Activated T-cell treated with anti-CD3 and anti-CD28 coated beads, Interleukin-2, amount 50 U/mL, for 4 hours (primary cell): ENCODE measurements at regions not wholly inside any gene's neighbourhood (a gene's known extent, or its start where the extent isn't known, plus 50 kb on each side); places are given as distances from the start of the nearest gene placed in this dataset.

ENCODE experiments used
- ATAC-seq, 2 donors: fragments of 200-7000 bp; cut with Tn5 transposase; one replicate each; pipeline ENCODE4 v1.10.0; 2021
- DNase-seq: peaks from one replicate; pipeline ENCODE4 v3.0.0-alpha.2; 2020
- H3K27me3 Mint-ChIP-seq: one replicate; pipeline ENCODE4 v1.8.0; 2021; ENCODE audit warnings: low read depth, mixed read lengths
- H3K36me3 Mint-ChIP-seq: one replicate; pipeline ENCODE4 v1.8.0; 2022; ENCODE audit warnings: mixed read lengths; ENCODE audit not compliant: insufficient read depth
- H3K4me1 Mint-ChIP-seq: one replicate; pipeline ENCODE4 v1.8.0; 2021; ENCODE audit warnings: low read depth, mixed read lengths
- H3K4me3 Mint-ChIP-seq: one replicate; pipeline ENCODE4 v1.8.0; 2021; ENCODE audit warnings: mild to moderate bottlenecking, moderate library complexity, mixed read lengths
- H3K9me3 Mint-ChIP-seq: one replicate; pipeline ENCODE4 v1.8.0; 2021; ENCODE audit warnings: mixed read lengths

DNA sequence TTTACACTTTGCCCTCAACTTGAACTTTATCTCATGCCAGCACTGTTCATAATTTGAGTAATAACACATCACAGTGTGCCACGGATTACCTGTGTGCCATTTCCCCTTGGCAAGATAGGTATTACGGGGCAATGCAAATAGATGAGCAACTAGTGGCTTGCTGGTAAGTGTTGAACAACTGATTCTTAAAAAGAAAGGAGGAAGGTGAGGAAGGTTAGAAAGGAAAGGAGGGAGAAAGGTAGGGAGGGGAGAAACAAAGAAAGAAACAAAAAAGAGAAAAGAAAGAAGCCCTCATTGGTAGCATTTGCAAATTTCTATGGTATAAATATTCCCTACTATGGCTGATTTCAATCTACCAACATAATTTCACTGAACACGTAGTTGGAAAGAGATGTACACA lies 118.2 kb upstream of the OLIG2 start:
- ATAC-seq = no peak
- Mint-ChIP-seq H3K36me3 (no peaks in the 10 kb centered on the region), H3K4me1 (no peaks in the 10 kb centered on the region), H3K9me3 (no peaks in the 10 kb centered on the region), H3K4me3 (no peak overlapping the region), H3K27me3 (no peaks in the 10 kb centered on the region)
- no peak for DNase-seq

DNA sequence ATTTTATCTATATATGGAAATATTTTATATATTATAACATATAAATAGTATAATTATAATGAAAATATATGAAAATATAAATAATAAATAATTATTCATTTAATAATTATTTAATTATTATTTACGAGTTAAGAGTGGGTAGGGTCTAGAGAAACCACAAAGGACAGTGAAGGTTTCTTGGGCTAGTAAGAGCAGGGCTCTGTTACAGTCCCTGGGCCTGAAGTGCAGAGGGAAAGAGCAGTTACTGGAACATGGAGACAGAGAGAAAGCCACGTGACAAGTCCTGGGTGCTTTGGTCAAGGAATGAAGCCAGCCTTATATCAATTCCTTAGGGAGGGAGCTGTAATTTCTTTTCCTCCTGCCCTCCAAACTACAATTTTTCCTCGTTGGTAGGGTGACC lies 117.2 kb upstream of the OLIG2 start:
- no peak overlapping the region for H3K4me3 Mint-ChIP-seq
- no peaks in the 10 kb centered on the region for H3K36me3 Mint-ChIP-seq
- H3K9me3 Mint-ChIP-seq = no peaks in the 10 kb centered on the region
- ATAC-seq (no peak), DNase-seq (no peak)
- H3K27me3 Mint-ChIP-seq = no peaks in the 10 kb centered on the region
- peaks cover under 1% of the 10 kb centered on the region for H3K4me1 Mint-ChIP-seq

DNA sequence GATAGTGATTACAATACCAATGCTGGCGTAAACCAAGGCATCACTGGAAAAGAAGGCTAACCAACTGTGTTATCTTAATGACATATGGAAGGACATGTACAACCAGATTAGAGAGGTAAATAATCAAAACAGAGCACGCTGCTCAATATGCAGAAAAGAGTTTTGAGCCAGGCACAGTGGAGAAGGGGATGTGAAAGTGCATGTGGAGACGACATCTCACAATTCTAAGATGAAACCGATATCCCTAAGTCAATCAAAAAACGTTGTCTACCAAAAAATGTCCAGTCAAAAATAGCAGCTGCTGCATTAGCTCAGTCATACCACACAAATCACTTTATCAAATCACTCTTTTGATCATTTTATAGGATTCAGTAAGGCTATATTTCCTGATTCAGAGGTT lies 116.3 kb upstream of the OLIG2 start:
- no peaks in the 10 kb centered on the region for H3K27me3 Mint-ChIP-seq
- no peaks in the 10 kb centered on the region for H3K36me3 Mint-ChIP-seq
- DNase-seq (no peak), ATAC-seq (no peak)
- H3K4me3 Mint-ChIP-seq = no peak overlapping the region
- H3K4me1 Mint-ChIP-seq = peaks cover 9% of the 10 kb centered on the region
- H3K9me3 Mint-ChIP-seq = no peaks in the 10 kb centered on the region

DNA sequence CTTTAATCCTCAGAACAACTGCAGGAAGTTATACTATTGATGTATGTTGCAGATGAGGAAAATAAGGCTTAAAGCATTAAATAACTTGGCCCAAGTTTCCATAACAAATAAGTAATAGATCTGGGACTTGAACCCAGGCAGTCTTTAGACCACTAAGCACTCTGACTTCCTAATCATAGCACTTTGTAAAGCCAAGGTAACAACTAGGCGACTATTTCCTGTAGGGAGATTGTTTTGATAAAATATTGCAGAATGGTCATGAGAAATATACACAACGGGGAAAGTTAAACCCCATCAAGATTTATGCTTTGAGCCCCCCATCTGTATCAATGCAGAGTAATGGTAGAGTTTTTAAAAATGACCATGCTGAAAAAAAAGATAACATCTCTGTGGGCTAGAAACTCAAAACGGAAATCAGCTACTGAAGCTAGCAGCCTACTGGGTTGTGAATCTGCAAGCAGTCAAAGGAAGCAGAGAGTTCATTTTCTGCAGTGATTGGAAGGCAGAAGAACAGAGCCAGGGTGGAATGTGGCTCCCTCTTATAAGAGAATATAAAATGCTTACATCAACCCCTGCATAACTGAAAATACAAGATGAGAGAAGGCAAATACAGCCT lies 111.2 kb upstream of the OLIG2 start:
- DNase-seq = no peak
- no peaks in the 10 kb centered on the region for H3K9me3 Mint-ChIP-seq
- peak overlapping the region; percentile 20 for H3K4me3 Mint-ChIP-seq
- ATAC-seq = peak; percentile 52 to 53
- peaks cover 28% of the 10 kb centered on the region for H3K4me1 Mint-ChIP-seq
- H3K27me3 Mint-ChIP-seq = no peaks in the 10 kb centered on the region
- no peaks in the 10 kb centered on the region for H3K36me3 Mint-ChIP-seq

DNA sequence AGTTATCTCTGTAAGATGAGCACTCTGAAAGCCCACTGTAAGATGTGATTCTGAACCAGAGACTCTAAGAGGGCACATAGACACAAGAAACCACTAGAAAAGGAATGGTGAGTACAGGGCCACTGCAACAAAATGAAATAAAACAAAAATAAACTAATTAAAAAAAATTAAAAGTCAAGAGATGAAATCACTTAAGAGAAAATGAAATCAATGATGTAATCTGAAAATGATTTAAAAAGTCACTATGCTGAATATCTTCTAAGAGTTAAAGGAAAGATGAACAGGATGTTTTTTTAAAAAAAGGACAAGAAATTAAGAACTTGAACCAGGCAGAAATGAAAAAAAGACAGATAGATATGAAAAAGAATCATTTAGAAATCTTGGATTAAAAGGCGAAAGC lies 110.6 kb upstream of the OLIG2 start:
- H3K4me1 Mint-ChIP-seq = peaks cover 28% of the 10 kb centered on the region

DNA sequence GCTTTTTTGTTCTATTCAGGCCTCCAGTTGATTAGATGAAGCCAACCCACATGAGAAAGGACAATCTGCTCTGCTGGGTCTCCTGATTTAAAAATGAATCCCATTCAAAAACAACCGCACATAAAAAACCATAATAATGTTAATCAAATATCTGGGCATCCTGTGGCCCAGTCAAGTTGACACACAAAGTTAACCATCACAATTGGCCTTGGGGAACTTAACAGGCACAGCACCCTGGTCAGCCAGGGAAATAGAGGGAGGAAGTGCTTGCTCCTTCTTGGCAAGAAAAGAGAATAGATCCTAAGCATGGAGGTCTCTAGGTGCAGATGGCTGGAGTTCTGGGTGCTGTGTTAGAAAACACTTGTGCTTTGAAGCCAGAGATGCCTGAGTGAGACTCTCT lies 109.6 kb upstream of the OLIG2 start:
- Mint-ChIP-seq H3K4me1 (peaks cover 28% of the 10 kb centered on the region), H3K36me3 (no peaks in the 10 kb centered on the region), H3K4me3 (no peak overlapping the region), H3K27me3 (no peaks in the 10 kb centered on the region), H3K9me3 (no peaks in the 10 kb centered on the region)
- DNase-seq (no peak), ATAC-seq (no peak)

More for the DNA sequence above, 110.6 kb upstream of the OLIG2 start:
- Mint-ChIP-seq H3K27me3 (no peaks in the 10 kb centered on the region), H3K9me3 (no peaks in the 10 kb centered on the region), H3K36me3 (no peaks in the 10 kb centered on the region), H3K4me3 (peak overlapping the region; percentile 20)
- DNase-seq = no peak
- no peak for ATAC-seq

DNA sequence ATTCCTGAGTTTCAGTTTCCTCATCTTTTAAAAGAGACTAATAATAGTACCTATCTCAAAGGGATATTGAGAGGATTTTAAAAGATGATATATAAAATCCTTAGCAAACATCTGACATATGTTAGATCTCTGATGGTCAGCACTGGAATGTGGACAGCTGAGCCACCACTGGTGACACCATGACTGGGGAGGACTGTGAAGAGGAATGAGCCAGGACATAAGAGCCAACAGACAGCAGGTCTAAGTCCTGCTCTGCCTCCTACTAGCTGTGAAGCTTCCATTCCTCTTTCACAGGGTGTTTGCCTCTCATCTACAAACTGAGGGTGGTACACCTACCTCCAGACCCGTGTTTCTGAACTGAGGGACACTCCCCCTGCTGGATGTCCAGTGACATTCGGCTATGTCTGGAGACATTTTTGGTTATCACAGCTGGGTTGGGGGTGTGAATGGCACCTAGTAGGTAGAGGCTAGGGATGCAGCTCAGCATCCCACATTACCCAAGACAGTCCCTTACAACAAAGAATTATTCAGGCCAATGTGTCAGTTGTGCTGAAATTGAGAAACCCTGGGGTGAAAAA lies 109.1 kb upstream of the OLIG2 start:
- no peaks in the 10 kb centered on the region for H3K27me3 Mint-ChIP-seq
- no peak for DNase-seq
- no peaks in the 10 kb centered on the region for H3K9me3 Mint-ChIP-seq
- peak in 1 of 2 donors; percentile 43 for ATAC-seq
- H3K4me1 Mint-ChIP-seq = peaks cover 28% of the 10 kb centered on the region
- no peak overlapping the region for H3K4me3 Mint-ChIP-seq
- H3K36me3 Mint-ChIP-seq = no peaks in the 10 kb centered on the region

DNA sequence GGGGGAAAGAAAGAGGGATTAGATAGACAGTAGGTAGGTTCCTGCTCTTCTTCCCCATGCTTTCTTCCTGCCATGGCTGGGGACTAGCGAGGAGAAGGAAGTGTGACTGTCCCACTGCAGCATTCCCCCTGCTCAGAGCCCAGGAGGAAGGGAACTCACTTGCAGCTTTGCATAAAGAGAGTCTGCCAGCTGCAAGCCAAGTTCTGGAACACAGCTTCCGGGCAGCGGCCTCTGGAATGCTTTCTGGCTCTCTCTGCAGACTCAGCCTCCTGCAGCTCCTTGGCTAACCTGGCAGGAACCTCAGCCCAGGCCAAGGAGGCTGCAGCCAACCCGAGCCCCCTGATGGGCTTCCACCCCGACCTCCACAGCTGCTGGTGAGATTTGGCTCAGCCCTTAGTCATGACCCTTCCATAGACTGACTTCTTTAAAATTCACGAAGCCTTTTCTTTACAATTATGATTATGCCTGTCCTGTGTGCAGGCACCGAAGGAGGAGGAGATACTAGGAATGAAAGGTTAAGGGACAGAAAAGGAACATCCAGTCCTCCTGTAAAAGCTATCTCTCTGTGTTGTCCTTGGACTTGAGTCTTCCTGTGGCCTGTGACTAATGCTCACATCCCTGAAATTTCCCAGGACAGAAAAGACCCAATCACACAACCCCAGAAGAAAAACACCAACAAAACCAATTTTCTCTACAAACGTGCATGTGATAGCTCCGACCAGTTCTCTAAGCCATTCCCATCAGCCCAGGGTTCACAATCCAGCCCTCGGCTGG lies 108.2 kb upstream of the OLIG2 start:
- H3K9me3 Mint-ChIP-seq = no peaks in the 10 kb centered on the region
- H3K4me1 Mint-ChIP-seq = peaks cover 31% of the 10 kb centered on the region
- DNase-seq (no peak), ATAC-seq (no peak)
- no peaks in the 10 kb centered on the region for H3K36me3 Mint-ChIP-seq
- H3K27me3 Mint-ChIP-seq = no peaks in the 10 kb centered on the region
- H3K4me3 Mint-ChIP-seq = no peak overlapping the region

DNA sequence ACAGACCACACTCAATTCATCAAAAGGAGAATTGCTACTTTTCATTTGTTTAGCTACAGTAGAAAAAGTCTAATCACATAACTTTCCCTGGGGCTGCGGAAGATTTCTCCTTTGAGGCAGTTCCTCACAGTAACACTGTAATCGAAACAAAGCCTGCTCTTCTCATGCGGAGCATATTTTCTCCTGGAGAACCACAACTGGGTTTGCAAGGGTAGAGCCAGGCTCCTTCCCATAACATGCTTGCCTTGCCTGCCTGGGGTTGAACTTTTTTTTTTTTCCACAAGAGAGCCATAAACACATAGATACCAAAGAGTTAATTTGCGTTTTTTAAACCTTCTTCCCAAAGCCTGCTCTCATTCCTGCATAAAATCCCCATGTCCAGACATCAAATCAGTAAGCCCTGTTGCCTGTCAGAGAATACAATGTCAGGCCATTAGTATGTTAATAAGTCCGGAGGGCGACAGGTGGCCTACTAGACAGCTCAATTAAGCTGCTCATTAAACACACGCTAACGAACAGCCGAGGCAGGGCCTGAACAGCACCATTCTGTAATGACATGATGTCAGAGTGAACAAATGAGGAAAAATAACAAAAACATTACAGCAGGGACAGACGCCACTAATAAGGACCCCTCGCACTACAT lies 107.1 kb upstream of the OLIG2 start:
- H3K27me3 Mint-ChIP-seq = no peaks in the 10 kb centered on the region
- no peak for DNase-seq
- peaks cover 29% of the 10 kb centered on the region for H3K4me1 Mint-ChIP-seq
- no peaks in the 10 kb centered on the region for H3K36me3 Mint-ChIP-seq
- no peak for ATAC-seq
- no peaks in the 10 kb centered on the region for H3K9me3 Mint-ChIP-seq
- no peak overlapping the region for H3K4me3 Mint-ChIP-seq

DNA sequence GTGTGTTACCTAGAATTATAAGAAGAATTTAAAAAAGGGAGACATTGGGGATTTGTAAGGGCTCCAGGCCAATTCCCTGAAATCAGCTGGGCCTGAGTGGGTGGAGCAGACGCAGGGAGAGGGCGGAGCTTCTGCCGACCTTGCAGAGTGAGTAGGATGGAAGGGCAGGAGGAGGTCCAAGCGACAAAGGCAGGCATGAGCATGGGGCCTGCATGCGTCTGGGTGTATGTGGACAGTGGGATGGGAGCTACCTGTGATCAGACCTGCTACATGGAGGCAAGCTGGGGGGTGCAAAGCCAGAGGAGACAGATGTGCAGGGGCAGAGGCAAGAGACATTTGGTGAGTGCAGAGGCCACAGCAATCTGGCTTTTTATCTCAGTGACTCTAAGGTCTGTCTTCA lies 105.3 kb upstream of the OLIG2 start:
- Mint-ChIP-seq H3K27me3 (no peaks in the 10 kb centered on the region), H3K4me1 (peaks cover 11% of the 10 kb centered on the region)
- no peak for DNase-seq

DNA sequence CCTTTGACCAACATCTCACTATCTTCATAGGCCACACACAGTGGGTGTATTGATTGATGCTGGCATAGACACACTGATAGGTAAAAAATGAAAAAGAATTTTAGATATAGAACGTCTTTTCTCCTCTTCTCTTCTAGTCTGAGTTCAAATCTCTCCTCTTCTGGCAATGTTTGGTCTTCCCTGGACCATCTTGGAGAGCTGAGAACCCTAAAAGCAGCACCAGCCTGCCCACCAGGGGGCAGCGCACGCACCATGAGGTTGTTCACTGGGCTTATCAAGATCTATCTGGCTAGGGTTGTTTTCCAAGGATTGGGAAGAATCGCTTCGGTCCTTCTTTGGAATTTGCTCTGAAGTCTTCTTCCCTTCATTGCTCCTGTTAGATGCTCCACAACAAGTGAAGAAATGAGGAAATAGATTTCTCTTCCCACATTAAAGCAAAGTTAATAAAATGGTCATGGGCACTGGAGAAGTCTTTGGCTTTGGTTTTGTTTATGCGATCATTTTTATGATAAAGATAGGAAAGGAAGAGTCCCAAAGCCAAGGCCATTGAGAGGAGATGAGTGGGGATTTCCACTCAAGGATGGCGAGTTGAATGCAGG lies 104.0 kb upstream of the OLIG2 start:
- H3K36me3 Mint-ChIP-seq = no peaks in the 10 kb centered on the region
- peaks cover 17% of the 10 kb centered on the region for H3K9me3 Mint-ChIP-seq
- H3K4me1 Mint-ChIP-seq = peaks cover 5% of the 10 kb centered on the region
- ATAC-seq (no peak), DNase-seq (peak; percentile 48)
- no peaks in the 10 kb centered on the region for H3K27me3 Mint-ChIP-seq
- no peak overlapping the region for H3K4me3 Mint-ChIP-seq

More for the DNA sequence above, 105.3 kb upstream of the OLIG2 start:
- H3K9me3 Mint-ChIP-seq = peaks cover 11% of the 10 kb centered on the region
- no peak for ATAC-seq
- no peak overlapping the region for H3K4me3 Mint-ChIP-seq
- H3K36me3 Mint-ChIP-seq = no peaks in the 10 kb centered on the region

DNA sequence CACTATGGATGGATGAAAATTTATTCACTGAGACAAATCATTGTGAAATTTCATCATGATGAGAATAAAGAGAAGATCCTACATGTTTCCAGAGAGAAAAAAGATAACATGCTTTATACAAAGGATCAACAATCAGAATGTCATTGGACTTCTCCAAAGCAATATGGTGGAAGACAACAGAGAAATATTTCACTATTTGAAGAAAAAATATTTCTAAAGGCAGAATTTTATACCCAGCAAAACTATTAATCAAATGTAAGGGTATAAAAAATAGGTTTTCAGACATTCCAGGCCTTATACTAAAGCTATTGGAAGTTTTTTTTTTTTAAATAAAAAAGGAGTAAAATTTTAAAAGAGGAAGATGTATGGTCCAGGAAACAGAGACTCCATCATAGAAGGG lies 100.6 kb upstream of the OLIG2 start:
- H3K36me3 Mint-ChIP-seq = no peaks in the 10 kb centered on the region
- DNase-seq = no peak
- no peak for ATAC-seq
- no peak overlapping the region for H3K4me3 Mint-ChIP-seq
- H3K27me3 Mint-ChIP-seq = no peaks in the 10 kb centered on the region
- peaks cover 13% of the 10 kb centered on the region for H3K4me1 Mint-ChIP-seq
- peaks cover 17% of the 10 kb centered on the region for H3K9me3 Mint-ChIP-seq

DNA sequence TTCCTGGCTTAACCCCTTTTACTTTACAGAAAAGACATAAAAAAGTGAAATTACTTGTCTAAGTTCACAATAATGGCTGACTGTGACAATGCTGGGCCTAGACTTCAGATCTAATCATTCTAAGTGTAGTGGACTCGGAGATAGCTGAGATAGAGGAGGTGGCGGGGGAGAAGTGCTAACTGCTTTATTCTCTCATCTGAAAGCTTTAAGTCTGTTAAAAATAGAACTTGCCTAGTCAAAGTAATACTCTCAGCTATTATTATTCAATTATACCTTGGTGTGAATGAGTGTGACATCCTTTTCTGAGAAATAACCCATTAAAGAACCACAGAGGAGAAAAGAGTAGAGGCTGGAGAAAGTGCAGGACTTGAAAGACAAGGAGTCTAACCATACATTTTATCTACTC lies 96.1 kb upstream of the OLIG2 start:
- peak overlapping the region; percentile 1 for H3K4me3 Mint-ChIP-seq
- peaks cover 37% of the 10 kb centered on the region for H3K4me1 Mint-ChIP-seq
- no peaks in the 10 kb centered on the region for H3K27me3 Mint-ChIP-seq
- no peak for DNase-seq
- H3K36me3 Mint-ChIP-seq = no peaks in the 10 kb centered on the region
- peaks cover 10% of the 10 kb centered on the region for H3K9me3 Mint-ChIP-seq
- ATAC-seq = peak; percentile 62 to 64

DNA sequence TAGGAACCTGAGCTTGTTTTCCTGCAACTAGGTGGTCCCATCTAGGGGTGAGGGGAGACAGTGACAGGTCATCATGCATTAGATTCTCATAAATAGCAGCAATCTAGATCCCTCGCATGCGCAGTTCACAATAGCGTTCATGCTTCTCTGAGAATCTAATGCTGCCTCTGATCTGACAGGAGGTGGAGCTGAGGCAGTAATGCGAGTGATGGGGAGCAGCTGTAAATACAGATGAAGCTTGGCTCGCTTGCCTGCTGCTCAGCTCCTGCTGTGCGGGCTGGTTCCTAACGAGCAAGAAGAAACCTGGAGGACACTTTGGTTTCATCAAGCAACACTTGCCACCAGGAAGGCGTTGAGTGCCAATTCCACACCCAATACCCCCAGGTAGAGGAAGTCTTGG lies 95.1 kb upstream of the OLIG2 start:
- Mint-ChIP-seq H3K27me3 (no peaks in the 10 kb centered on the region), H3K4me3 (no peak overlapping the region), H3K36me3 (no peaks in the 10 kb centered on the region), H3K9me3 (peaks cover 5% of the 10 kb centered on the region), H3K4me1 (peaks cover 37% of the 10 kb centered on the region)
- ATAC-seq (no peak), DNase-seq (no peak)
